AG04449 (cell line): ENCODE measurements at regions not wholly inside any gene's neighbourhood (a gene's known extent, or its start where the extent isn't known, plus 50 kb on each side); places are given as distances from the start of the nearest gene placed in this dataset.

Experiments used
- CTCF ChIA-PET: fragments of 350-600 bp; formaldehyde crosslinking; extraction: SDS; loops from one replicate; lab custom pipeline; 2021; ENCODE audit warnings: antibody characterized with exemption; lab: Yijun Ruan, JAX
- POLR2A ChIA-PET: fragments of 400-600, 350-600 bp; formaldehyde crosslinking; extraction: SDS; loops from one replicate; lab custom pipeline; 2020; ENCODE audit warnings: antibody characterized with exemption, inconsistent platforms; lab: Yijun Ruan, JAX
- DNase-seq: peaks from one replicate; pipeline ENCODE4 v3.0.0-alpha.2; 2010; ENCODE audit warnings: low read depth, low spot score
- H3K4me3 ChIP-seq: 2 replicates; pipeline ENCODE4 v1.5.1; 2011; ENCODE audit warnings: low read depth, mild to moderate bottlenecking, control low read depth, low read length
- CTCF ChIP-seq: IDR thresholded peaks from one replicate; pipeline ENCODE4 v1.5.1; 2011; ENCODE audit warnings: mild to moderate bottlenecking, moderate library complexity, low read length, control low read depth, inconsistent platforms; ENCODE audit not compliant: insufficient read depth; ENCODE audit errors: missing control alignments

GRCh38 chr16:52070341-52071057, 476.4 kb downstream of the TOX3 start:
- no peak for DNase-seq
- TF ChIP-seq CTCF = no peak
- ChIA-PET POLR2A (no interaction called here), CTCF (interaction anchor here (0.9 to 1.3 kb wide), 2 partner anchors 842 to 950 kb away, joined by 4 to 9 read pairs; no protein-coding TSS in a partner anchor)
- H3K4me3 ChIP-seq = no peak overlapping the region

GRCh38 chr16:52069866-52070265, 477.1 kb downstream of the TOX3 start:
- TF ChIP-seq CTCF = no peak
- POLR2A ChIA-PET = no interaction called here
- CTCF ChIA-PET = interaction anchor here (0.9 to 1.3 kb wide), 2 partner anchors 843 to 951 kb away, joined by 4 to 9 read pairs; no protein-coding TSS in a partner anchor
- DNase-seq = no peak
- H3K4me3 ChIP-seq = no peak overlapping the region

- DNase-seq = no peak
- TF ChIP-seq CTCF = no peak
- ChIA-PET POLR2A (no interaction called here), CTCF (interaction anchor here (1.1 kb wide), 1 partner anchor 953 kb away, joined by 3 read pairs; no protein-coding TSS in a partner anchor)
- no peak overlapping the region for H3K4me3 ChIP-seq
These were observed 478.4 kb downstream of the TOX3 start for GRCh38 chr16:52068447-52069074.

- ChIA-PET CTCF (no interaction called here), POLR2A (no interaction called here)
- TF ChIP-seq CTCF = no peak
- DNase-seq = no peak
- H3K4me3 ChIP-seq = no peak overlapping the region
These were observed 480.0 kb downstream of the TOX3 start for GRCh38 chr16:52066962-52067361.

- TF ChIP-seq CTCF = no peak
- no peak overlapping the region for H3K4me3 ChIP-seq
- ChIA-PET POLR2A (no interaction called here), CTCF (no interaction called here)
- no peak for DNase-seq
These were observed 490.7 kb downstream of the TOX3 start for GRCh38 chr16:52056259-52056658.

- ChIA-PET CTCF (no interaction called here), POLR2A (no interaction called here)
- H3K4me3 ChIP-seq = no peak overlapping the region
- DNase-seq = no peak
- TF ChIP-seq CTCF = no peak
These were observed 491.6 kb downstream of the TOX3 start for GRCh38 chr16:52055381-52055780.
